Esophagus squamous epithelium (tissue), 5 donors: ENCODE measurements at regions not wholly inside any gene's neighbourhood (a gene's known extent, or its start where the extent isn't known, plus 50 kb on each side); places are given as distances from the start of the nearest gene placed in this dataset.

Experiments used
- DNase-seq: peaks from one replicate; lab custom pipeline; 2025; lab: John Stamatoyannopoulos, UW
- H3K27ac ChIP-seq, 4 donors: fragments of 200-600 bp; sonication (generic); one replicate each; pipeline ENCODE4 v1.5.1; 2016 to 2019; ENCODE audit warnings: mild to moderate bottlenecking in 1 of 4
- H3K27me3 ChIP-seq, 4 donors: fragments of 200-600 bp; sonication (generic); 1 replicate in 3 of 4; 2 replicates in 1 of 4; pipeline versions ENCODE4 v1.5.1 to v1.6.0; 2017 to 2021; ENCODE audit warnings: antibody characterized with exemption in 1 of 4
- H3K36me3 ChIP-seq, 3 donors: fragments of 200-600 bp; sonication (generic); one replicate each; pipeline ENCODE4 v1.5.1; 2016 to 2019
- H3K4me1 ChIP-seq, 3 donors: fragments of 200-600 bp; sonication (generic); one replicate each; pipeline ENCODE4 v1.5.1; 2017 to 2019
- H3K4me3 ChIP-seq, 4 donors: fragments of 200-600 bp; sonication (generic); 1 replicate in 3 of 4; 2 replicates in 1 of 4; pipeline ENCODE4 v1.5.1; 2016 to 2019; ENCODE audit warnings: mild to moderate bottlenecking in 2 of 4, moderate library complexity in 1 of 4
- H3K9me3 ChIP-seq, 3 donors: fragments of 200-600 bp; sonication (generic); one replicate each; pipeline ENCODE4 v1.5.1; 2016 to 2019
- CTCF ChIP-seq, 6 experiments: fragments of 450-650 bp in 4 of 6; fragments of 200-600 bp in 2 of 6; sonication (generic) in 2 of 6; IDR thresholded peaks; one replicate each; pipeline ENCODE4 v1.5.1; 2016 to 2019; ENCODE audit warnings: antibody characterized with exemption in 6 of 6, mild to moderate bottlenecking in 4 of 6, moderate library complexity in 4 of 6
- POLR2A ChIP-seq, 4 donors: fragments of 450-650 bp; IDR thresholded peaks; one replicate each; pipeline ENCODE4 v1.6.1; 2017; ENCODE audit warnings: antibody characterized with exemption in 4 of 4, mild to moderate bottlenecking in 4 of 4, moderate library complexity in 3 of 4
- WGBS, 2 donors: methylation state at CpG; one replicate each; pipeline ENCODE4 v1.1.5; 2018; 5-methylcytosine and 5-hydroxymethylcytosine counted together
- intact Hi-C: fragments of 100-400 bp; cut with DNase I; formaldehyde crosslinking; loops from one replicate; pipeline ENCODE4 v1.15.0; 2022
- donor health status: DM: yes; HTN: yes; CAD: no.

GRCh38 chrY:15546177-15546754, 1021.9 kb downstream of the NLGN4Y start:
- no peaks in the 10 kb centered on the region for H3K4me1 ChIP-seq
- TF ChIP-seq CTCF (IDR thresholded peaks at IDR 0.05) (no peak), POLR2A (IDR thresholded peaks at IDR 0.05) (no peak)
- H3K36me3 ChIP-seq = no peaks in the 10 kb centered on the region
- intact Hi-C loops = no loop called here
- no peak overlapping the region for H3K27ac ChIP-seq
- no peak overlapping the region for H3K4me3 ChIP-seq
- DNase-seq = no peak
- no peaks in the 10 kb centered on the region for H3K27me3 ChIP-seq
- H3K9me3 ChIP-seq = no peaks in the 10 kb centered on the region
- WGBS, 2 donors = 83% methylated on average over 1 of the region's 1 CpG; no CpG with 5 or more reads in 1 of the 2 donors

DNA sequence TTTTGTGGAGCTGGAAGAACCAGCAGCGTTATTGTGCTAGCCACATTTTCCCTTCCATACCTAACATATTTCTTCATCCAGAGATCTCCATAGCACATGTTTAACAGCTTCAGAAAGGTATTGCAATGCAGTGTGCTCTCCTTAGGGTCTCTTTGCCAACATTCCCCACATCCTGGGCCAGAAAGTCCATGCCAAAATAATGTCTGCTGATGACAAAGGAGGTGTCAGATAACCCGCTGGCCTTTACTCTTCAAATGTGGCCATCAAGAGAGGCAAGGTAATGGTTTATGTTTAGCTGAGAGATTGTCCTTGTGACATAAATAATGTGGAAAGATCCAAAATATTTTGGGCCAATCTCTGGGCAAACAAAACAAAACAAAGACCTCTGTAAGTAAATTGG, 1027.7 kb downstream of the NLGN4Y start:
- H3K36me3 ChIP-seq = no peaks in the 10 kb centered on the region
- intact Hi-C loops = no loop called here
- H3K4me1 ChIP-seq = no peaks in the 10 kb centered on the region
- H3K4me3 ChIP-seq = no peak overlapping the region
- no peaks in the 10 kb centered on the region for H3K27me3 ChIP-seq
- no peaks in the 10 kb centered on the region for H3K9me3 ChIP-seq
- WGBS, 2 donors = 81% methylated on average over 2 of the region's 2 CpGs; no CpG with 5 or more reads in 1 of the 2 donors
- no peak overlapping the region for H3K27ac ChIP-seq
- no peak for DNase-seq
- TF ChIP-seq CTCF (IDR thresholded peaks at IDR 0.05) = no peak
- TF ChIP-seq POLR2A (IDR thresholded peaks at IDR 0.05) = no peak

GRCh38 chrY:15554991-15555390, 1030.7 kb downstream of the NLGN4Y start:
- 40% methylated on average over 1 of the region's 1 CpG; no CpG with 5 or more reads in 1 of the 2 donors for WGBS, 2 donors
- DNase-seq = no peak
- intact Hi-C loops = no loop called here
- H3K36me3 ChIP-seq = no peaks in the 10 kb centered on the region
- H3K27me3 ChIP-seq = no peaks in the 10 kb centered on the region
- no peaks in the 10 kb centered on the region for H3K9me3 ChIP-seq
- TF ChIP-seq POLR2A (IDR thresholded peaks at IDR 0.05) (no peak), CTCF (IDR thresholded peaks at IDR 0.05) (no peak)
- no peak overlapping the region for H3K4me3 ChIP-seq
- H3K4me1 ChIP-seq = no peaks in the 10 kb centered on the region
- no peak overlapping the region for H3K27ac ChIP-seq

GRCh38 chrY:15559169-15559568, 1034.8 kb downstream of the NLGN4Y start:
- TF ChIP-seq POLR2A (IDR thresholded peaks at IDR 0.05) = no peak
- no peak for TF ChIP-seq CTCF (IDR thresholded peaks at IDR 0.05)
- Histone ChIP-seq H3K27me3 (no peaks in the 10 kb centered on the region), H3K27ac (no peak overlapping the region), H3K36me3 (no peaks in the 10 kb centered on the region), H3K4me3 (no peak overlapping the region), H3K9me3 (no peaks in the 10 kb centered on the region), H3K4me1 (no peaks in the 10 kb centered on the region)
- no peak for DNase-seq
- intact Hi-C loops = no loop called here

DNA sequence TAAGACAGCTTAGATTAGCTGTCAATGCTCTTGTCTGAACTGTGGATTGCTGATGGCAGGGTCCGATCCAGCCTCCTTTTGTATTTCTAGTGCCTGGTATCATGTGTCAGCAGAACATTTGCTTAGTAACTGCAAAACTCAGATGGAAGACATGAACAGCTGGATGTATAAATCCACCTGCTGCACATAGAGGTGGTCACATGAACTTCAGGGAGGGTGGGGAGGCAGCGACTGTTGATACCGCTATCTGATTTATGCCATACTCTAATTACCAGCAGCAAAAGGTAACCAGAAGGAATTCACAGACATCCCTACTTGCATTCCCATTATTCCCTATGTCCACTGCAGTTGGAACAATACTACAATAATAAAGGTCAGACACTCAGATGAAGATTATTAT, 1036.5 kb downstream of the NLGN4Y start:
- Histone ChIP-seq H3K9me3 (no peaks in the 10 kb centered on the region), H3K27me3 (no peaks in the 10 kb centered on the region), H3K27ac (no peak overlapping the region), H3K36me3 (no peaks in the 10 kb centered on the region), H3K4me3 (no peak overlapping the region), H3K4me1 (no peaks in the 10 kb centered on the region)
- intact Hi-C loops = no loop called here
- no peak for DNase-seq
- WGBS, 2 donors = 100% methylated on average over 1 of the region's 3 CpGs; no CpG with 5 or more reads in 1 of the 2 donors
- no peak for TF ChIP-seq POLR2A (IDR thresholded peaks at IDR 0.05)
- no peak for TF ChIP-seq CTCF (IDR thresholded peaks at IDR 0.05)
